Embryonic facial prominence (tissue), 1 donor: ENCODE measurements at regions not wholly inside any gene's neighbourhood (a gene's known extent, or its start where the extent isn't known, plus 50 kb on each side); places are given as distances from the start of the nearest gene placed in this dataset.

Experiments
- DNase-seq: peaks from one replicate; pipeline ENCODE4 v3.0.0-alpha.2; 2016; ENCODE audit errors: extremely low spot score

GRCh38 chr5:29697278-29697677, 1496.2 kb upstream of the CDH6 start:
- DNase-seq = no peak

GRCh38 chr5:29672678-29673077, 1520.8 kb upstream of the CDH6 start:
- no peak for DNase-seq

GRCh38 chr5:29662876-29663275, 1530.6 kb upstream of the CDH6 start:
- no peak for DNase-seq

- no peak for DNase-seq
These were observed 1538.5 kb upstream of the CDH6 start for GRCh38 chr5:29654954-29655353.

- no peak for DNase-seq
These were observed 1544.2 kb upstream of the CDH6 start for GRCh38 chr5:29649321-29649720.

GRCh38 chr5:29642601-29643000, 1550.9 kb upstream of the CDH6 start:
- DNase-seq = no peak

GRCh38 chr5:29614206-29614605, 1579.3 kb upstream of the CDH6 start:
- DNase-seq = no peak

GRCh38 chr5:29588236-29588635, 1605.2 kb upstream of the CDH6 start:
- no peak for DNase-seq

GRCh38 chr5:29587832-29588231, 1605.7 kb upstream of the CDH6 start:
- no peak for DNase-seq

GRCh38 chr5:29568028-29568427, 1625.5 kb upstream of the CDH6 start:
- DNase-seq = no peak

GRCh38 chr5:29561564-29561963, 1631.9 kb upstream of the CDH6 start:
- DNase-seq = no peak

GRCh38 chr5:29550523-29550922, 1643.0 kb upstream of the CDH6 start:
- DNase-seq = no peak

- no peak for DNase-seq
These were observed 1645.2 kb upstream of the CDH6 start for GRCh38 chr5:29548262-29548661.

GRCh38 chr5:29547236-29547865, 1646.1 kb upstream of the CDH6 start:
- DNase-seq = no peak

- no peak for DNase-seq
These were observed 1650.0 kb upstream of the CDH6 start for GRCh38 chr5:29543501-29543900.

- no peak for DNase-seq
These were observed 1669.3 kb upstream of the CDH6 start for GRCh38 chr5:29524227-29524626.

- no peak for DNase-seq
These were observed 1675.3 kb upstream of the CDH6 start for GRCh38 chr5:29518176-29518575.

GRCh38 chr5:29516224-29516623, 1677.3 kb upstream of the CDH6 start:
- no peak for DNase-seq

- no peak for DNase-seq
These were observed 1685.4 kb upstream of the CDH6 start for GRCh38 chr5:29508131-29508530.

GRCh38 chr5:29504411-29504810, 1689.1 kb upstream of the CDH6 start:
- no peak for DNase-seq

- no peak for DNase-seq
These were observed 1694.6 kb upstream of the CDH6 start for GRCh38 chr5:29498860-29499259.

- no peak for DNase-seq
These were observed 1695.1 kb upstream of the CDH6 start for GRCh38 chr5:29498412-29498811.

- no peak for DNase-seq
These were observed 1708.2 kb upstream of the CDH6 start for GRCh38 chr5:29485333-29485732.

GRCh38 chr5:29469581-29469980, 1723.9 kb upstream of the CDH6 start:
- no peak for DNase-seq
